Subcutaneous abdominal adipose tissue (tissue), 5 donors: ENCODE measurements at regions not wholly inside any gene's neighbourhood (a gene's known extent, or its start where the extent isn't known, plus 50 kb on each side); places are given as distances from the start of the nearest gene placed in this dataset.

Source experiments
- H3K27ac ChIP-seq: one replicate; pipeline ENCODE4 v1.7.0; 2013; ENCODE audit warnings: low read depth, mild to moderate bottlenecking, inconsistent platforms, low read length, moderate library complexity
- H3K27me3 ChIP-seq, 5 donors: one replicate each; pipeline ENCODE4 v1.7.0; 2013; ENCODE audit warnings: low read length in 5 of 5, inconsistent platforms in 1 of 5; ENCODE audit not compliant: control insufficient read depth in 5 of 5, insufficient read depth in 4 of 5
- H3K36me3 ChIP-seq, 5 donors: one replicate each; pipeline ENCODE4 v1.7.0; 2013; ENCODE audit warnings: low read length in 5 of 5; ENCODE audit not compliant: control insufficient read depth in 5 of 5, insufficient read depth in 5 of 5
- H3K4me1 ChIP-seq, 5 donors: one replicate each; pipeline ENCODE4 v1.7.0; 2013; ENCODE audit warnings: low read length in 5 of 5, mild to moderate bottlenecking in 3 of 5, moderate library complexity in 1 of 5; ENCODE audit not compliant: control insufficient read depth in 5 of 5, insufficient read depth in 5 of 5
- H3K4me3 ChIP-seq, 5 donors: one replicate each; pipeline ENCODE4 v1.7.0; 2013; ENCODE audit warnings: low read length in 5 of 5, low read depth in 1 of 5
- H3K9ac ChIP-seq, 5 donors: one replicate each; pipeline ENCODE4 v1.7.0; 2013; ENCODE audit warnings: low read length in 5 of 5, mild to moderate bottlenecking in 4 of 5, moderate library complexity in 3 of 5
- H3K9me3 ChIP-seq, 5 donors: one replicate each; pipeline ENCODE4 v1.7.0; 2013; ENCODE audit warnings: low read length in 5 of 5; ENCODE audit not compliant: control insufficient read depth in 5 of 5
- donor health status: healthy.
- donor health status: healthy.
- donor health status: healthy.
- donor health status: healthy.
- donor health status: healthy.

GRCh38 chr2:121994238-121995206 lies 239.1 kb downstream of the TSN start:
- no peaks in the 10 kb centered on the region for H3K36me3 ChIP-seq
- no peak overlapping the region for H3K4me3 ChIP-seq
- peaks cover 0 to 2% (median 0%) of the 10 kb centered on the region in 5 donors for H3K27me3 ChIP-seq
- no peaks in the 10 kb centered on the region for H3K9me3 ChIP-seq
- no peak overlapping the region for H3K27ac ChIP-seq
- H3K4me1 ChIP-seq = peaks cover 0 to 4% (median 0%) of the 10 kb centered on the region in 5 donors
- no peak overlapping the region for H3K9ac ChIP-seq

GRCh38 chr2:121998751-121999150 lies 243.3 kb downstream of the TSN start:
- Histone ChIP-seq H3K9ac (no peak overlapping the region), H3K9me3 (no peaks in the 10 kb centered on the region), H3K4me1 (peaks cover 0 to 4% (median 0%) of the 10 kb centered on the region in 5 donors), H3K36me3 (no peaks in the 10 kb centered on the region), H3K27me3 (peaks cover 0 to 2% (median 0%) of the 10 kb centered on the region in 5 donors), H3K4me3 (no peak overlapping the region), H3K27ac (no peak overlapping the region)

- peaks cover 0 to 2% (median 0%) of the 10 kb centered on the region in 5 donors for H3K27me3 ChIP-seq
- no peak overlapping the region for H3K9ac ChIP-seq
- no peak overlapping the region for H3K4me3 ChIP-seq
- H3K4me1 ChIP-seq = peaks cover 0 to 4% (median 0%) of the 10 kb centered on the region in 5 donors
- no peak overlapping the region for H3K27ac ChIP-seq
- H3K9me3 ChIP-seq = no peaks in the 10 kb centered on the region
- H3K36me3 ChIP-seq = no peaks in the 10 kb centered on the region
These were observed 243.8 kb downstream of the TSN start for GRCh38 chr2:121999264-121999663.

- H3K27me3 ChIP-seq = no peaks in the 10 kb centered on the region
- no peak overlapping the region for H3K4me3 ChIP-seq
- H3K4me1 ChIP-seq = peaks cover 0 to 4% (median 0%) of the 10 kb centered on the region in 5 donors
- no peak overlapping the region for H3K9ac ChIP-seq
- no peak overlapping the region for H3K27ac ChIP-seq
- no peaks in the 10 kb centered on the region for H3K36me3 ChIP-seq
- H3K9me3 ChIP-seq = no peaks in the 10 kb centered on the region
These were observed 245.3 kb downstream of the TSN start for GRCh38 chr2:122000556-122001340.

- no peak overlapping the region for H3K9ac ChIP-seq
- no peaks in the 10 kb centered on the region for H3K27me3 ChIP-seq
- no peaks in the 10 kb centered on the region for H3K36me3 ChIP-seq
- H3K4me1 ChIP-seq = peaks cover 0 to 4% (median 0%) of the 10 kb centered on the region in 5 donors
- no peak overlapping the region for H3K27ac ChIP-seq
- no peaks in the 10 kb centered on the region for H3K9me3 ChIP-seq
- no peak overlapping the region for H3K4me3 ChIP-seq
These were observed 246.0 kb downstream of the TSN start for GRCh38 chr2:122001441-122001874.

GRCh38 chr2:122003196-122003940 lies 247.9 kb downstream of the TSN start:
- no peak overlapping the region for H3K4me3 ChIP-seq
- H3K9ac ChIP-seq = no peak overlapping the region
- H3K9me3 ChIP-seq = no peaks in the 10 kb centered on the region
- H3K4me1 ChIP-seq = peaks cover 0 to 4% (median 0%) of the 10 kb centered on the region in 5 donors
- H3K27ac ChIP-seq = no peak overlapping the region
- H3K36me3 ChIP-seq = no peaks in the 10 kb centered on the region
- H3K27me3 ChIP-seq = no peaks in the 10 kb centered on the region

GRCh38 chr2:122007126-122007525 lies 251.7 kb downstream of the TSN start:
- no peak overlapping the region for H3K9ac ChIP-seq
- peaks cover 0 to 5% (median 0%) of the 10 kb centered on the region in 5 donors for H3K27me3 ChIP-seq
- H3K27ac ChIP-seq = no peak overlapping the region
- no peaks in the 10 kb centered on the region for H3K9me3 ChIP-seq
- H3K36me3 ChIP-seq = no peaks in the 10 kb centered on the region
- H3K4me3 ChIP-seq = no peak overlapping the region
- no peaks in the 10 kb centered on the region for H3K4me1 ChIP-seq

GRCh38 chr2:122007577-122007976 lies 252.1 kb downstream of the TSN start:
- H3K27me3 ChIP-seq = peaks cover 0 to 5% (median 0%) of the 10 kb centered on the region in 5 donors
- no peak overlapping the region for H3K4me3 ChIP-seq
- H3K9ac ChIP-seq = no peak overlapping the region
- H3K36me3 ChIP-seq = no peaks in the 10 kb centered on the region
- H3K4me1 ChIP-seq = no peaks in the 10 kb centered on the region
- H3K9me3 ChIP-seq = no peaks in the 10 kb centered on the region
- no peak overlapping the region for H3K27ac ChIP-seq

- H3K4me3 ChIP-seq = no peak overlapping the region
- no peak overlapping the region for H3K9ac ChIP-seq
- no peak overlapping the region for H3K27ac ChIP-seq
- H3K9me3 ChIP-seq = no peaks in the 10 kb centered on the region
- H3K27me3 ChIP-seq = peaks cover 0 to 5% (median 0%) of the 10 kb centered on the region in 5 donors
- no peaks in the 10 kb centered on the region for H3K4me1 ChIP-seq
- H3K36me3 ChIP-seq = no peaks in the 10 kb centered on the region
These were observed 254.1 kb downstream of the TSN start for GRCh38 chr2:122009561-122009960.
